ENCODE measurements at regions not wholly inside any gene's neighbourhood (a gene's known extent, or its start where the extent isn't known, plus 50 kb on each side); places are given as distances from the start of the nearest gene placed in this dataset.
"Not testable (repeated sequence)": the region's sequence is repeated elsewhere in the genome, so short reads cannot be mapped to it uniquely, and the experiment has no call there.

DNA sequence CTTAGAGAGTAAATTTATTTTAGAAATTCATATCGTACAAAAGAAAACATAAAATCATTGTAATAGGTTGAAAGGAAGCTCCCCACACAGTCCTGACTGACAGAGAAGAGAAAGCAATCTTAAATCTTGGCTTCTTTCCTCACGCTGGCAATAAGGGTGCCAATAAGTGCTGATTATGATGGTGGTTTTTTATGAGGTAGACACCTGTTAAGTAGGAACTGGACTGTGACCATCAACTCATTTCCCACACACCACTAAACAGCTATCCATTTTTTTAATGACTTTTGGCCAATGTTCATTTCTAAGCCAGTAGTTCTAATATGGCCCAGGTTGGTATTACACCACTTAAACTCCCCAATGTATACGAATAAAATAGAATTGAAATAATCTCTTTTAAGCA lies 893.5 kb upstream of the NUDT12 start:
- H3K36me3 Mint-ChIP-seq, result no peaks in the 10 kb centered on the region
- H3K9me3 Mint-ChIP-seq, result peaks cover 2% of the 10 kb centered on the region

DNA sequence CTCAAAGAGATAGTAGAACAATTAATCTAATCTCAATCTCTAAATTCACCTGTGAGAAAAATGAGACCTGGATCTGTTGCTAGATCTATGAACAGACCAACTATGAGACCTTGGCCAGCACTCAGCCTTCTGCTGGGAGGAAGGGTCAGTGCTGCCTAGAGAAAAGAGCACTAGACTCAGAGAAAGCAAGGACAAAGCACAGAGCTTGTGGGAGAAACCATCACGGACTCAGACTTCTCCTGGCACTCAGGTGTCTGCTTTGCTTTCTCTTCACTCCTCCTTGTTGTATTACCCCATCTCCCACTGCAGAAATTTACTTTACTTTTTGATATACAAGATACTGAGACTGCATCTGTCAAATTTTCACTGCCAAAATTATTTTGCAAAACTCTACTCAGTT lies 890.0 kb upstream of the NUDT12 start:
- no peaks in the 10 kb centered on the region for H3K36me3 Mint-ChIP-seq
- H3K27ac Mint-ChIP-seq, result no peak overlapping the region
- no peaks in the 10 kb centered on the region for H3K27me3 Mint-ChIP-seq
- H3K4me3 Mint-ChIP-seq, result no peak overlapping the region
- peaks cover 4% of the 10 kb centered on the region for H3K9me3 Mint-ChIP-seq
- H3K4me1 Mint-ChIP-seq, result no peaks in the 10 kb centered on the region
- DNase-seq (ENCODE audit: low spot score in 2 of 2) (no peak), ATAC-seq (ENCODE audit: low read depth) (no peak)

More for the DNA sequence above, 893.5 kb upstream of the NUDT12 start:
- DNase-seq (ENCODE audit: low spot score in 2 of 2), result no peak
- Mint-ChIP-seq H3K27ac (no peak overlapping the region), H3K4me1 (no peaks in the 10 kb centered on the region), H3K27me3 (no peaks in the 10 kb centered on the region), H3K4me3 (no peak overlapping the region)
- no peak for ATAC-seq (ENCODE audit: low read depth)

GRCh38 chr5:104451911-104452310 lies 889.3 kb upstream of the NUDT12 start:
- H3K4me1 Mint-ChIP-seq; H3K4me3 Mint-ChIP-seq; H3K9me3 Mint-ChIP-seq; H3K36me3 Mint-ChIP-seq; H3K27ac Mint-ChIP-seq; ATAC-seq (ENCODE audit: low read depth); DNase-seq (ENCODE audit: low spot score in 2 of 2); H3K27me3 Mint-ChIP-seq: not testable (repeated sequence)

DNA sequence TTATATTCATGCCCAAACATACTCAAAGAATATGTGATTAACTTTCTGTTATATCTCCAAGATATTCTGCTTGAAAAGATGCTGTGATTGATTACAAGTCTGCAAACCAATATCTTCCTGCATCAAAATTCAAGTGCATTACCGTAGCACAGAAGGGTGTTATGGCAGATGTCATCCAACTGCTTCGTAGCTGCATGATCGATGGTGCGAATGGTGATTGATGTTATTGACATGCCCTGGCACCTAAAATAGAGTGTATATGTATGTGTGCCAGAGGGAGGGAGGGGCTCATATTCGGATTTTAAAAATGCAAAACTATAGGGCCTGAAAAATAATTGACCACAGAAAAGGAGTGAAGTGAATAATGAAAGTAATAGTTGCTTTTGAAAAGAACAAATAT lies 882.1 kb upstream of the NUDT12 start:
- no peak for DNase-seq (ENCODE audit: low spot score in 2 of 2)
- Mint-ChIP-seq H3K27me3 (no peaks in the 10 kb centered on the region), H3K4me3 (no peak overlapping the region), H3K36me3 (no peaks in the 10 kb centered on the region), H3K9me3 (peaks cover 1% of the 10 kb centered on the region), H3K4me1 (no peaks in the 10 kb centered on the region), H3K27ac (no peak overlapping the region)
- ATAC-seq (ENCODE audit: low read depth), result no peak

GRCh38 chr5:104443706-104444105 lies 881.1 kb upstream of the NUDT12 start:
- H3K36me3 Mint-ChIP-seq, result no peaks in the 10 kb centered on the region
- no peak overlapping the region for H3K27ac Mint-ChIP-seq
- no peaks in the 10 kb centered on the region for H3K27me3 Mint-ChIP-seq
- no peaks in the 10 kb centered on the region for H3K4me1 Mint-ChIP-seq
- no peak for DNase-seq (ENCODE audit: low spot score in 2 of 2)
- ATAC-seq (ENCODE audit: low read depth), result no peak
- H3K9me3 Mint-ChIP-seq, result no peaks in the 10 kb centered on the region
- no peak overlapping the region for H3K4me3 Mint-ChIP-seq

GRCh38 chr5:104431981-104432380 lies 869.4 kb upstream of the NUDT12 start:
- Mint-ChIP-seq H3K4me3 (no peak overlapping the region), H3K4me1 (no peaks in the 10 kb centered on the region)

DNA sequence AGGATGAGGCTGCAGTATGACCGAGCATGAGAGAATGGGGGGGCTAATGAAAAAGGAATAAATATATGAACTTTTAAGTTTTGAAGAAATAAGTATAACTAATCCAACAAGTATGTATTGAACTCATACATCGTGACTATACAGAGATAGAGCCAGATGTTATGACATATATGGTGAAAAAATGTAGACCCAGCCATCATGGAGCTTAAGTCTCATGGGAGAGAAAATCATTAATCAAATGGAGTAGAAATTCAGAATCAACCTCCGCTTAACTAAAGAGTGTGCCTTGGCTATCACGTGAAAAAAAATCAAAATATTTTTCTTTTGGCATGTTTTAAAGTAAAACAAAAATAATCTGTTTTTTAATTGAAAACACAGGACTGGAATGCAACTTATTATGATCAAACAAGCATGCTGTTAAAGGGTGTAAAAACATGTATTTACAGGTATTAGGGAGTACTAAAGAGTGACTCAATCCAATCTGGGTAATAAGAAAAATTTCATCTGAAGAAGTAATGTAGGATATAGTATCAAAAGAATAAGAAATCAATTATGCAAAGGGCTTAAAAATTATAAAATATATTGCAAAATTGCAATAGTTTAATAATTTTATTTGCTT lies 868.5 kb upstream of the NUDT12 start:
- H3K4me1 Mint-ChIP-seq, result no peaks in the 10 kb centered on the region
- no peak for ATAC-seq (ENCODE audit: low read depth)
- DNase-seq (ENCODE audit: low spot score in 2 of 2), result no peak
- no peaks in the 10 kb centered on the region for H3K36me3 Mint-ChIP-seq
- no peak overlapping the region for H3K4me3 Mint-ChIP-seq
- no peaks in the 10 kb centered on the region for H3K9me3 Mint-ChIP-seq
- no peak overlapping the region for H3K27ac Mint-ChIP-seq
- no peaks in the 10 kb centered on the region for H3K27me3 Mint-ChIP-seq

More at GRCh38 chr5:104431981-104432380, 869.4 kb upstream of the NUDT12 start:
- H3K36me3 Mint-ChIP-seq, result no peaks in the 10 kb centered on the region
- H3K27ac Mint-ChIP-seq, result no peak overlapping the region
- H3K27me3 Mint-ChIP-seq, result no peaks in the 10 kb centered on the region
- ATAC-seq (ENCODE audit: low read depth) (no peak), DNase-seq (ENCODE audit: low spot score in 2 of 2) (no peak)
- no peaks in the 10 kb centered on the region for H3K9me3 Mint-ChIP-seq

DNA sequence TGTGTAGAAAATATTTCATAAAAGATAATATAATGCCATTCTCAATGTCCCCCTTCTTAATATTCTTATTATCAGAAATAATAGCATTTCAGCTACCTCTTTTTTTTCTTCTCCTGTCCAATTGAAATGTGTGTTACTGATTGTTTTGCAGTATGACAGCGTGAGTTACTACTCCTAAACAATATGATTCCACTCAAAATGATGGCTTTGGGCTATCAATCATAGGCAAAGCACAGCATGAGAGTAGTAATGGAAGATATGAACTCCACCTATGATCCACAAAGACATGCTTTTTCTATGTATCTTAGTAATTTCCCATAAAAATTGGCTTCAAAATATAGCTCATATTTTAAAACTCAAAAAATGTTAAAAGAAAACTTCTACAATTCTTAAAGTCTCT lies 867.3 kb upstream of the NUDT12 start:
- no peaks in the 10 kb centered on the region for H3K9me3 Mint-ChIP-seq
- no peak for ATAC-seq (ENCODE audit: low read depth)
- no peak for DNase-seq (ENCODE audit: low spot score in 2 of 2)
- no peaks in the 10 kb centered on the region for H3K36me3 Mint-ChIP-seq
- no peaks in the 10 kb centered on the region for H3K27me3 Mint-ChIP-seq
- H3K4me3 Mint-ChIP-seq, result no peak overlapping the region
- no peak overlapping the region for H3K27ac Mint-ChIP-seq
- H3K4me1 Mint-ChIP-seq, result no peaks in the 10 kb centered on the region

GRCh38 chr5:104421431-104421830 lies 858.8 kb upstream of the NUDT12 start:
- DNase-seq (ENCODE audit: low spot score in 2 of 2), result no peak
- Mint-ChIP-seq H3K36me3 (no peaks in the 10 kb centered on the region), H3K4me3 (no peak overlapping the region), H3K27ac (no peak overlapping the region), H3K9me3 (peaks cover 3% of the 10 kb centered on the region), H3K27me3 (no peaks in the 10 kb centered on the region), H3K4me1 (no peaks in the 10 kb centered on the region)
- ATAC-seq (ENCODE audit: low read depth), result no peak

GRCh38 chr5:104418056-104418455 lies 855.5 kb upstream of the NUDT12 start:
- H3K4me1 Mint-ChIP-seq, result no peaks in the 10 kb centered on the region
- ATAC-seq (ENCODE audit: low read depth), result no peak
- no peak overlapping the region for H3K27ac Mint-ChIP-seq
- no peaks in the 10 kb centered on the region for H3K27me3 Mint-ChIP-seq
- no peaks in the 10 kb centered on the region for H3K9me3 Mint-ChIP-seq
- DNase-seq (ENCODE audit: low spot score in 2 of 2), result no peak
- no peaks in the 10 kb centered on the region for H3K36me3 Mint-ChIP-seq
- H3K4me3 Mint-ChIP-seq, result no peak overlapping the region

GRCh38 chr5:104412649-104413240 lies 850.2 kb upstream of the NUDT12 start:
- DNase-seq (ENCODE audit: low spot score in 2 of 2) (no peak), ATAC-seq (ENCODE audit: low read depth) (no peak)
- Mint-ChIP-seq H3K4me1 (no peaks in the 10 kb centered on the region), H3K27me3 (no peaks in the 10 kb centered on the region), H3K9me3 (no peaks in the 10 kb centered on the region), H3K4me3 (no peak overlapping the region), H3K36me3 (no peaks in the 10 kb centered on the region), H3K27ac (no peak overlapping the region)

GRCh38 chr5:104400941-104401340 lies 838.4 kb upstream of the NUDT12 start:
- Mint-ChIP-seq H3K36me3 (no peaks in the 10 kb centered on the region), H3K4me3 (no peak overlapping the region), H3K27ac (no peak overlapping the region), H3K9me3 (peaks cover 13% of the 10 kb centered on the region), H3K4me1 (no peaks in the 10 kb centered on the region), H3K27me3 (no peaks in the 10 kb centered on the region)
- DNase-seq (ENCODE audit: low spot score in 2 of 2) (no peak), ATAC-seq (ENCODE audit: low read depth) (no peak)

DNA sequence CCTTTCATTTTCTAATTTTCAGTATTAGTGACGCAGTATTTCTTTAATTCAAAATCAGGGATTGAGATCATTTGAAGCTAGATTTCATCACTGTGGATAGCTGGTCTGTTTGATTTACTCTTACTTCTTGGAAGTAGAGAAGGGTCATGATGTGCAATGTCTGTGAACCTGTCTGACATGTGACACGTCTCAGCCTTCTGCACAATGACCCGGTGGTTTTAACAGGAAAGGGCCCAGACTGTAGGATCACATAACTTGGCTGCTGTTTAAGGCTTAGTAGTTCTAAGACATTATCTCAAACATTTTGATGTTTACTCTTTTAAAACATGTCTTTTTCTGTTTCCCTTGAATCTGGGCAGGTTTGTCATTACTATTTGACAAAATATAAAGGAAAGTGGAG lies 823.3 kb upstream of the NUDT12 start:
- Mint-ChIP-seq H3K27me3 (no peaks in the 10 kb centered on the region), H3K27ac (no peak overlapping the region), H3K36me3 (no peaks in the 10 kb centered on the region), H3K4me3 (no peak overlapping the region), H3K4me1 (no peaks in the 10 kb centered on the region), H3K9me3 (peaks cover 5% of the 10 kb centered on the region)
- DNase-seq (ENCODE audit: low spot score in 2 of 2) (no peak), ATAC-seq (ENCODE audit: low read depth) (no peak)

DNA sequence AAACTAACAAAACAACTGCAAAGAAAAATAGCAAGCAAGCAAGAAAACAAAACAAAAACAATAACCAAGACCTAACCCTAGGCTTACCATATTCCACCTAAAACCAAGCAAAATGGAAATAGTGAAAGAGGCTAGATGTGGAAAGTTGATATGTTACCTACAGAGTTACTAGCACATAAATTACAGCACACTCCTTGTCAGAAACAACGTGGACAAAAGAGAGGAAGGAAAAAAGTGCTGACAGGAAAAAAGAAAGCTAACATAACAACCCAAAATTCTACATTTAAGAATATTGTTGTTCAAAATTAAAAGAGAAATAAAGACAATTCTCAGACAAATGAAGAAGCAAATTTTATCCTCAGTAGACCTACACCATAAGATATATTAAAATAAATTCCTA lies 812.8 kb upstream of the NUDT12 start:
- Mint-ChIP-seq H3K9me3 (peaks cover 4% of the 10 kb centered on the region), H3K36me3 (no peaks in the 10 kb centered on the region), H3K27me3 (no peaks in the 10 kb centered on the region), H3K27ac (no peak overlapping the region), H3K4me1 (no peaks in the 10 kb centered on the region), H3K4me3 (no peak overlapping the region)
- ATAC-seq (ENCODE audit: low read depth) (no peak), DNase-seq (ENCODE audit: low spot score in 2 of 2) (no peak)

DNA sequence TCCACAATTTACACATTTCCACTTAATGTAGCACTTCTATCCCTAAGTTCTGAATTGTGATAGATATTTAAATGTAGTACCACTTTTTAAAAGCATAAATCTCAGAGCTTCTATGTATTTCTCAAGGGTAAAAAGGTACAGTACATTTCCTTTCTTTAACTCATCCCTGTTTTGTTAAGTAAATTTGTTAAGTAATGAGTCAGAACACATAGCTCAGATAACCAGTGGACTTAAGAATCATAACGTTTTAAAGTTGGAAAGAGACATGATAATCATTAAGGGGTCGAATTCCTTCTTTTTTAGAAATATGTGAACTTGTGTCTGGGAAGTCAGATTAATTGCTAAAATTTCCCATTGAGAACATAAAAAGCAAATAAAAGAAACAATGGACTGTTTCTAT lies 810.2 kb upstream of the NUDT12 start:
- no peaks in the 10 kb centered on the region for H3K4me1 Mint-ChIP-seq
- no peaks in the 10 kb centered on the region for H3K36me3 Mint-ChIP-seq
- no peaks in the 10 kb centered on the region for H3K27me3 Mint-ChIP-seq
- no peak overlapping the region for H3K27ac Mint-ChIP-seq
- DNase-seq (ENCODE audit: low spot score in 2 of 2) (no peak), ATAC-seq (ENCODE audit: low read depth) (no peak)
- no peak overlapping the region for H3K4me3 Mint-ChIP-seq
- H3K9me3 Mint-ChIP-seq, result peaks cover 7% of the 10 kb centered on the region
